Heart right ventricle (tissue), 16 donors: ENCODE measurements at regions not wholly inside any gene's neighbourhood (a gene's known extent, or its start where the extent isn't known, plus 50 kb on each side); places are given as distances from the start of the nearest gene placed in this dataset.

Source experiments
- ATAC-seq, 8 donors: fragments of 200-7000 bp; cut with Tn5 transposase; one replicate each; pipeline ENCODE4 v1.9.1; 2020; ENCODE audit warnings: mild to moderate bottlenecking in 8 of 8, moderate library complexity in 8 of 8, moderate number of reproducible peaks in 1 of 8
- DNase-seq, 2 donors: peaks; one replicate each; pipeline ENCODE4 v3.0.0-alpha.2; 2020
- H3K27ac ChIP-seq, 10 donors: fragments of 200-600 bp; sonication (generic) in 2 of 10; one replicate each; pipeline versions ENCODE4 v1.5.0 to v1.8.0; 2020 to 2022; ENCODE audit warnings: mild to moderate bottlenecking in 3 of 10
- H3K27me3 ChIP-seq, 7 donors: fragments of 200-600 bp; one replicate each; pipeline ENCODE4 v1.8.0; 2021 to 2022; ENCODE audit warnings: mild to moderate bottlenecking in 2 of 7
- H3K36me3 ChIP-seq, 9 donors: fragments of 200-600 bp; sonication (generic) in 1 of 9; one replicate each; pipeline versions ENCODE4 v1.5.0 to v1.8.0; 2020 to 2022; ENCODE audit warnings: mild to moderate bottlenecking in 2 of 9
- H3K4me1 ChIP-seq, 9 donors: fragments of 200-600 bp; sonication (generic) in 1 of 9; one replicate each; pipeline versions ENCODE4 v1.5.0 to v1.8.0; 2020 to 2022; ENCODE audit warnings: mild to moderate bottlenecking in 4 of 9
- H3K4me3 ChIP-seq, 10 donors: fragments of 200-600 bp; sonication (generic) in 2 of 10; one replicate each; pipeline versions ENCODE4 v1.5.0 to v1.8.0; 2020 to 2022; ENCODE audit warnings: mild to moderate bottlenecking in 7 of 10, moderate library complexity in 2 of 10
- H3K9me3 ChIP-seq, 11 donors: fragments of 200-600 bp in 10 of 11; sonication (generic) in 2 of 11; one replicate each; pipeline versions ENCODE4 v1.5.0 to v1.8.0; 2013 to 2022; ENCODE audit warnings: mild to moderate bottlenecking in 2 of 11, control low read depth in 1 of 11, moderate library complexity in 1 of 11
- WGBS, 2 donors: extraction: QIAGEN DNeasy Blood & Tissue Kit; methylation state at CpG; one replicate each; pipeline ENCODE4 v1.1.7; 2013; ENCODE audit warnings: inconsistent platforms in 1 of 2; 5-methylcytosine and 5-hydroxymethylcytosine counted together
- intact Hi-C, 10 donors: fragments of 100-400 bp; cut with DNase I; formaldehyde crosslinking; loops; one replicate each; pipeline versions ENCODE4 v1.11.1 to v1.14.2; 2022
- TF ChIP-seq, protein P1 (sequence below), 9 donors: fragments of 200-600 bp; sonication (generic) in 2 of 9; IDR thresholded peaks; one replicate each; pipeline versions ENCODE4 v1.5.0 to v1.8.0; 2021 to 2022; ENCODE audit warnings: antibody characterized with exemption in 9 of 9, mild to moderate bottlenecking in 5 of 9, moderate library complexity in 1 of 9
- donor health status: Arrhythmogenic right ventricular cardiomyopathy.
- donor health status: ischemic (EF 13 %, LVEDD 7.1; RV severe dilation, severe dysfunction).
- donor health status: healthy with polysubstance abuse.
- donor health status: DM: no; HTN: yes; CAD: no.
- donor health status: DM: no; HTN: no; CAD: no.
- donor health status: ischemic (EF 25% LVEDD 6.9; RV normal size, moderate dysfunction).
- donor health status: ischemic (EF 25% LVEDD 5.7; RV mildly dilated, moderate dysfunction).
- donor health status: healthy.
- donor health status: DM: yes; HTN: yes; CAD: no.
- donor health status: Ischemic cardiomyopathy.
- donor health status: ischemic (EF 35%, LVEDD 5.7; RV mildly dilated, moderate dysfunction).
- donor health status: nonischemic (EF 11% LVEDD 7.7; RV severe dilation, severe dysfunction).
- donor health status: DM: yes; HTN: yes; CAD: no.
- donor health status: PGD.
- donor health status: ischemic (EF 29% LVEDD 5.4; RV normal size, mild dysfunction).
- donor health status: nonischemic (EF 23%, LVEDD 6.1; RV moderate dilation, normal function).

DNA sequence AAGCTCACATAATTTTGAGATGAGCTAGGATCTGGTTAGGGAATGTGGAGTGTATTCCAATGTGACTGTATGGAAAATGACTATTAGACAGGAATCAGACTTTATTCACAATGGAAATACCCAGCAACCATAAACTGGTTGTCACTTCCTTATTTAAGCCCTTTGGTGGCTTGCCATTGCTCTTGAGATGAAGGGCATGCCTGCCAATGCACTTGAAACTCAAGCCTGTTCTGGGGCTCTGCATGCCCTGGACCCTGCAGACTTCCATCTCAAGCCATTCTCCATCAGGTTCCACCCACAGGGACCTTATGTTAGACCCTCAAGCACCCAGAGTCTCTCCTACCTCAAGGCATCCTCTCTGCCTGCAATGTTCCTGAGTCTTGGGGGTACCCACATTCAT, 145.5 kb downstream of the MPP7 start:
- Histone ChIP-seq H3K4me3 (no peak overlapping the region), H3K36me3 (no peaks in the 10 kb centered on the region), H3K27me3 (no peaks in the 10 kb centered on the region), H3K9me3 (peaks cover 0 to 9% (median 0%) of the 10 kb centered on the region in 11 donors), H3K4me1 (no peaks in the 10 kb centered on the region), H3K27ac (no peak overlapping the region)
- DNase-seq = no peak
- ATAC-seq = peak in 1 of 8 donors; percentile 11
- intact Hi-C loops = no loop called here
- TF ChIP-seq, protein P1, sequence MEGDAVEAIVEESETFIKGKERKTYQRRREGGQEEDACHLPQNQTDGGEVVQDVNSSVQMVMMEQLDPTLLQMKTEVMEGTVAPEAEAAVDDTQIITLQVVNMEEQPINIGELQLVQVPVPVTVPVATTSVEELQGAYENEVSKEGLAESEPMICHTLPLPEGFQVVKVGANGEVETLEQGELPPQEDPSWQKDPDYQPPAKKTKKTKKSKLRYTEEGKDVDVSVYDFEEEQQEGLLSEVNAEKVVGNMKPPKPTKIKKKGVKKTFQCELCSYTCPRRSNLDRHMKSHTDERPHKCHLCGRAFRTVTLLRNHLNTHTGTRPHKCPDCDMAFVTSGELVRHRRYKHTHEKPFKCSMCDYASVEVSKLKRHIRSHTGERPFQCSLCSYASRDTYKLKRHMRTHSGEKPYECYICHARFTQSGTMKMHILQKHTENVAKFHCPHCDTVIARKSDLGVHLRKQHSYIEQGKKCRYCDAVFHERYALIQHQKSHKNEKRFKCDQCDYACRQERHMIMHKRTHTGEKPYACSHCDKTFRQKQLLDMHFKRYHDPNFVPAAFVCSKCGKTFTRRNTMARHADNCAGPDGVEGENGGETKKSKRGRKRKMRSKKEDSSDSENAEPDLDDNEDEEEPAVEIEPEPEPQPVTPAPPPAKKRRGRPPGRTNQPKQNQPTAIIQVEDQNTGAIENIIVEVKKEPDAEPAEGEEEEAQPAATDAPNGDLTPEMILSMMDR (IDR thresholded peaks at IDR 0.05) = no peak

DNA sequence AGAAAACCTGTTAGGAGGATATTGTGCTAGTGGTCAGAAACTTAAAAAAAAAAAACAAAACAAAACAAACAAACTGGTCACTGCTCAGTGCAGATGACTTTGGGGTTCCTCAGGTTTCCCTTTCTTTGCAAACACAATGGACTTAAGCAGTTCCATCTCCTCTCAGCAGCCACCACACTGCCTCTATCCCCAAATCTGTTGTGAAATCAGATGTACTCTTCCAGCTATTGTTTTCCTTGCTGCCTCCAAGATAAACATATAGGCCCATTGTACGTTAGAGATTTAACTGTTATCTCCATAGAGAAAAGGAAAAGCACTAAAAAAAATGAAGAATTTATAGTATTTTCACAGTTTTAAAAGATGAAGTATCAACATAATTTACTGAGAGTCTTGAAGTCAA, 147.1 kb downstream of the MPP7 start:
- H3K9me3 ChIP-seq = peaks cover 0 to 9% (median 0%) of the 10 kb centered on the region in 11 donors
- H3K27me3 ChIP-seq = no peaks in the 10 kb centered on the region
- intact Hi-C loops = no loop called here
- TF ChIP-seq, protein P1 (IDR thresholded peaks at IDR 0.05) = no peak
- H3K4me3 ChIP-seq = no peak overlapping the region
- no peak for ATAC-seq
- WGBS, 2 donors = 47 to 50% methylated on average over 1 of the region's 1 CpG
- DNase-seq = no peak
- no peaks in the 10 kb centered on the region for H3K4me1 ChIP-seq
- no peak overlapping the region for H3K27ac ChIP-seq
- no peaks in the 10 kb centered on the region for H3K36me3 ChIP-seq

DNA sequence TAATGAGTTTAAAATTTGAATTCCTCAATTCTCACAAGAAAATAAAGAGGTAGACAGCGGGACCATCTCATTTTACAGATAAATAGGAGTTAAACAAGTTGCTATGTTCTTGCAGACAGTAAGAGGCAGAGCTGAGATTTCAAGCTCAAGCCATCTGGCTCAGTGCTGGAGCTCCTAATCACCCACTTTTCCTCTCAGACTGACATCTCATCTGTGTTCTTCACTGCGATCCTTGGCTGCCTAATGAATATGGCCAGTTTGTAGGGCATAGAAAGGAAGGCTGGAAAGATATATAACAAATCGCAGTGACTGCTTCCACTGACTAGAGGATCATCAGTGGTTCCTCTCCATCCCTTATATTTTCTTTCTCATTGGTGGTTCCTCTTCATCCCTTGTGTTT, 151.2 kb downstream of the MPP7 start:
- intact Hi-C loops = no loop called here
- 64 to 85% methylated on average over 3 of the region's 3 CpGs for WGBS, 2 donors
- Histone ChIP-seq H3K4me3 (no peak overlapping the region), H3K36me3 (peaks cover 0 to 4% (median 0%) of the 10 kb centered on the region in 9 donors), H3K27ac (no peak overlapping the region), H3K9me3 (no peaks in the 10 kb centered on the region), H3K27me3 (no peaks in the 10 kb centered on the region), H3K4me1 (no peaks in the 10 kb centered on the region)
- ATAC-seq (no peak), DNase-seq (no peak)
- TF ChIP-seq, protein P1 (IDR thresholded peaks at IDR 0.05) = no peak

DNA sequence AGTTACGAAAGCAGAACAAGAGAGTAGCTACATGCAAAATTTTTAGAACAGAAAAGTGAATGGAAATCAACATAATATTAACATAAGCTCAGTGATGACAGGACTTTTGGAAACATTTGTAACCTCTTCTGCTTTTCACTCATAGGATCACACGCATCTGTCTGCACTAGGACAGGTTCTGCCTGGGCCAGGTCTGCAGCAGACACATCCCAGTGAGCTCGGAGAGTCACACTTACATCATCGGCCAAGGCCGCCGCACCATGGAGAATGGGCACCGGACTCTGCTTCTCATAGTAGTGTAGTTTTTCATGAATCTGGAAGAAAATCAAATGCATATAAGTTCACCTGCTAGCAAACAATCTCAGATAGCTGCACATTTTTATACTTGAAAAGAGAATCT, 150.9 kb upstream of the ODAD2 start:
- 88 to 94% methylated on average over 7 of the region's 7 CpGs for WGBS, 2 donors
- Histone ChIP-seq H3K9me3 (no peaks in the 10 kb centered on the region), H3K27ac (no peak overlapping the region), H3K4me3 (no peak overlapping the region), H3K27me3 (no peaks in the 10 kb centered on the region), H3K4me1 (no peaks in the 10 kb centered on the region), H3K36me3 (peaks cover 0 to 5% (median 0%) of the 10 kb centered on the region in 9 donors)
- no peak for DNase-seq
- no peak for ATAC-seq
- TF ChIP-seq, protein P1 (IDR thresholded peaks at IDR 0.05) = no peak
- intact Hi-C loops = no loop called here

DNA sequence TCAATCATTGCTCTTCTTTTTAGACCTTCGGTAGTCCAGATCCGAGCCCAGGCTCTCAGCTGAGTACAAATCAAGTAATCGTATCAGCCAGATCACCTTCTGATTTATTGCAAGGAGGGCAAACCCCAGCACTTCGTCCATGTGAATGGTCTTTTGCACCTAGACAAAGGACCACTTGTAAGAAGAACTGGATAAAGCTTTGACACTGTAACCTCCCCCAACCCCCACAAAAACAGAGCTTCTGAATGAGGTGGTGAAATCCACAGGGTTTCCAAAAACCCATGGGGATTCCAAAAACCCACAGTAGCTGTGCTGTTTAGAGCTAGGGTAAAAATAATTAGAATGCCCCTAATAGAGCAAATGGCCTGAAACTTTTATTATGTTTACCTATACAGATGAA, 148.8 kb upstream of the ODAD2 start:
- Histone ChIP-seq H3K4me1 (no peaks in the 10 kb centered on the region), H3K36me3 (peaks cover 0 to 5% (median 0%) of the 10 kb centered on the region in 9 donors), H3K27me3 (no peaks in the 10 kb centered on the region), H3K9me3 (no peaks in the 10 kb centered on the region), H3K4me3 (no peak overlapping the region), H3K27ac (no peak overlapping the region)
- 81 to 83% methylated on average over 4 of the region's 4 CpGs for WGBS, 2 donors
- DNase-seq = no peak
- TF ChIP-seq, protein P1 (IDR thresholded peaks at IDR 0.05) = no peak
- intact Hi-C loops = no loop called here
- no peak for ATAC-seq
